ENCODE measurements at regions not wholly inside any gene's neighbourhood (a gene's known extent, or its start where the extent isn't known, plus 50 kb on each side); places are given as distances from the start of the nearest gene placed in this dataset.

GRCh38 chr21:38654580-38654979, 151.1 kb upstream of the ETS2 start:
- DNase-seq (ENCODE audit: low read depth in 2 of 3, low spot score in 1 of 3): no peak

- DNase-seq (ENCODE audit: low read depth in 2 of 3, low spot score in 1 of 3): no peak
These were observed 147.2 kb upstream of the ETS2 start for GRCh38 chr21:38658511-38658910.

GRCh38 chr21:38659936-38660332, 145.8 kb upstream of the ETS2 start:
- no peak for DNase-seq (ENCODE audit: low read depth in 2 of 3, low spot score in 1 of 3)

GRCh38 chr21:38660333-38661196, 145.2 kb upstream of the ETS2 start:
- no peak for DNase-seq (ENCODE audit: low read depth in 2 of 3, low spot score in 1 of 3)

GRCh38 chr21:38661197-38661871, 144.4 kb upstream of the ETS2 start:
- no peak for DNase-seq (ENCODE audit: low read depth in 2 of 3, low spot score in 1 of 3)

- DNase-seq (ENCODE audit: low read depth in 2 of 3, low spot score in 1 of 3): no peak
These were observed 143.7 kb upstream of the ETS2 start for GRCh38 chr21:38661889-38662568.

- DNase-seq (ENCODE audit: low read depth in 2 of 3, low spot score in 1 of 3): no peak
These were observed 142.4 kb upstream of the ETS2 start for GRCh38 chr21:38663282-38663681.

GRCh38 chr21:38664315-38664714, 141.4 kb upstream of the ETS2 start:
- no peak for DNase-seq (ENCODE audit: low read depth in 2 of 3, low spot score in 1 of 3)

GRCh38 chr21:38664841-38665240, 140.9 kb upstream of the ETS2 start:
- no peak for DNase-seq (ENCODE audit: low read depth in 2 of 3, low spot score in 1 of 3)

- DNase-seq (ENCODE audit: low read depth in 2 of 3, low spot score in 1 of 3): no peak
These were observed 138.3 kb upstream of the ETS2 start for GRCh38 chr21:38667291-38667870.

- DNase-seq (ENCODE audit: low read depth in 2 of 3, low spot score in 1 of 3): no peak
These were observed 137.7 kb upstream of the ETS2 start for GRCh38 chr21:38668067-38668466.

- DNase-seq (ENCODE audit: low read depth in 2 of 3, low spot score in 1 of 3): no peak
These were observed 137.2 kb upstream of the ETS2 start for GRCh38 chr21:38668541-38668940.

- DNase-seq (ENCODE audit: low read depth in 2 of 3, low spot score in 1 of 3): no peak
These were observed 136.5 kb upstream of the ETS2 start for GRCh38 chr21:38669186-38669585.

- no peak for DNase-seq (ENCODE audit: low read depth in 2 of 3, low spot score in 1 of 3)
These were observed 134.9 kb upstream of the ETS2 start for GRCh38 chr21:38670861-38671260.

GRCh38 chr21:38671773-38672172, 134.0 kb upstream of the ETS2 start:
- DNase-seq (ENCODE audit: low read depth in 2 of 3, low spot score in 1 of 3): no peak

- no peak for DNase-seq (ENCODE audit: low read depth in 2 of 3, low spot score in 1 of 3)
These were observed 130.4 kb upstream of the ETS2 start for GRCh38 chr21:38675182-38675824.

- no peak for DNase-seq (ENCODE audit: low read depth in 2 of 3, low spot score in 1 of 3)
These were observed 126.9 kb upstream of the ETS2 start for GRCh38 chr21:38678827-38679226.

GRCh38 chr21:38679534-38679933, 126.2 kb upstream of the ETS2 start:
- DNase-seq (ENCODE audit: low read depth in 2 of 3, low spot score in 1 of 3): no peak

- DNase-seq (ENCODE audit: low read depth in 2 of 3, low spot score in 1 of 3): no peak
These were observed 125.3 kb upstream of the ETS2 start for GRCh38 chr21:38680401-38680800.

GRCh38 chr21:38683222-38683621, 122.5 kb upstream of the ETS2 start:
- no peak for DNase-seq (ENCODE audit: low read depth in 2 of 3, low spot score in 1 of 3)

- DNase-seq (ENCODE audit: low read depth in 2 of 3, low spot score in 1 of 3): no peak
These were observed 117.7 kb upstream of the ETS2 start for GRCh38 chr21:38688068-38688467.

All from stimulated activated CD4-positive, alpha-beta T cell treated with anti-CD3 and anti-CD28 coated beads, Interleukin-12 subunit alpha, Interleukin-12 subunit beta, amount 100 ng/mL, for 48 hours (primary cell).